Dendritic cell treated with granulocyte-macrophage colony-stimulating factor and Interleukin-4, amounts not matched to agents 40 ng/mL and 50 ng/mL, for 4 days (primary cell): ENCODE measurements at regions not wholly inside any gene's neighbourhood (a gene's known extent, or its start where the extent isn't known, plus 50 kb on each side); places are given as distances from the start of the nearest gene placed in this dataset.
A peak's percentile ranks its signal among the peaks of the same experiment; 100 is the strongest.
"Not testable (repeated sequence)": the region's sequence is repeated elsewhere in the genome, so short reads cannot be mapped to it uniquely, and the experiment has no call there.

ENCODE experiments used
- H3K27ac Mint-ChIP-seq: one replicate; pipeline ENCODE4 v1.8.0; 2022; ENCODE audit warnings: mild to moderate bottlenecking, mixed read lengths
- H3K27me3 Mint-ChIP-seq: one replicate; pipeline ENCODE4 v1.8.0; 2022; ENCODE audit warnings: mild to moderate bottlenecking, mixed read lengths
- H3K36me3 Mint-ChIP-seq: one replicate; pipeline ENCODE4 v1.8.0; 2022; ENCODE audit warnings: low read depth, mixed read lengths
- H3K4me1 Mint-ChIP-seq: one replicate; pipeline ENCODE4 v1.8.0; 2022; ENCODE audit warnings: low read depth, mixed read lengths
- H3K4me3 Mint-ChIP-seq: one replicate; pipeline ENCODE4 v1.8.0; 2022; ENCODE audit warnings: mild to moderate bottlenecking, moderate library complexity, mixed read lengths
- H3K9me3 Mint-ChIP-seq: one replicate; pipeline ENCODE4 v1.8.0; 2022; ENCODE audit warnings: mixed read lengths
- intact Hi-C: fragments of 100-400 bp; cut with micrococcal nuclease; formaldehyde crosslinking; loops from one replicate; pipeline ENCODE4 v1.15.0; 2022

- Mint-ChIP-seq H3K4me3 (no peak overlapping the region), H3K4me1 (peaks cover 21% of the 10 kb centered on the region), H3K36me3 (no peaks in the 10 kb centered on the region), H3K9me3 (no peaks in the 10 kb centered on the region), H3K27ac (peak overlapping the region; percentile 79), H3K27me3 (no peaks in the 10 kb centered on the region)
- intact Hi-C loops, result loop anchor here (1.0 to 10.0 kb wide), 4 partner anchors 126 to 467 kb away; no protein-coding TSS in a partner anchor
Measured at GRCh38 chr6:134640975-134641429, 308.9 kb downstream of the ALDH8A1 start.

DNA sequence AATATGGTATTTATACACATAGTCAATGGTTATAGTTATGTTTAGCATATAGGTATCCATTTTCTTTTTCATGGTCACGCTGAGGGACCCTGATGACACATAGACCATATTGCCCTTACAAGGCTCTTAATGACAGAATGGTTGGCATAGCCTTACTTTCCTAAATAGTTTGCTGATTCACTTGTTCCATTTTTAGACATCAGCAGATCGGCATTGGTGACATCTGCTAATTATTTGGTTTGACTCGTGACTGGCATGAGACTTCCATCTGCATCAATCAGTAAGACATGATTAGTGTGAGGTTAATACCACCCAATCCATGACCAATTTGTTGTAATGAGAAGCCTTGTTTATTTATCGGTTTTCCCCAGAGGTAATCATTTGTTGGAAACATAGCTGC, 309.7 kb downstream of the ALDH8A1 start:
- Mint-ChIP-seq H3K27me3 (no peaks in the 10 kb centered on the region), H3K27ac (peak overlapping the region; percentile 79), H3K4me1 (peaks cover 21% of the 10 kb centered on the region), H3K36me3 (no peaks in the 10 kb centered on the region), H3K4me3 (no peak overlapping the region), H3K9me3 (no peaks in the 10 kb centered on the region)
- intact Hi-C loops, result loop anchor here (2.0 to 10.0 kb wide), 3 partner anchors 125 to 203 kb away; no protein-coding TSS in a partner anchor

DNA sequence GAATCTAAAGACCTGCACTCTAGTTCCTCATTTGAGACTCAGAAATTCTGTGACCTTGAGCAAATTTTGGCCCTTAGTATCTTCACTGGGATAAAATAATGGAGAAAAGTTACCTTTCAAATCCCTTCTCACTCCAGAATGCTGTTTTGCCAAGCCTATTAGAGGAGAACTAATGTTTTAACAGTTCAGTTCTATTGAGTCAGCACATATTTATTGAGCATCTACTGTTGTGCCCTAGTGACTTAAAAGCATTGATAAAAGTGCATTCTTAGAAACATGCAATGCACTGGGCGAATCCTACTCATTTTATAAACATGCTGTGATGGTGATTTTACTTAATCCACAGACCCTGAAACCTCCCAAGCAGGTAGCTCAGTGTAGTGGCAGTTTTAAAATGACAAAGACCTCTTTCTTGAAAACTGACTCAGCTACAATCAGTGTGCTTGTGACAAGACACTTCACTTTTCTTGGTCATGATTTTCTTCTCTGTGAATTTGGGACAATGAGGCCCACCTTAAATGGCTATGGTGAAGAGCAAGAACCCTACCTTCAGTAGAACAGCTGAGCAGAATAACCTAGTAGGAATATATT, 312.0 kb downstream of the ALDH8A1 start:
- Mint-ChIP-seq H3K27ac (no peak overlapping the region), H3K4me1 (peaks cover 29% of the 10 kb centered on the region), H3K9me3 (no peaks in the 10 kb centered on the region), H3K4me3 (no peak overlapping the region), H3K27me3 (peaks cover under 1% of the 10 kb centered on the region), H3K36me3 (no peaks in the 10 kb centered on the region)
- intact Hi-C loops, result loop anchor here (10.0 kb wide), 1 partner anchor 263 kb away; no protein-coding TSS in a partner anchor

GRCh38 chr6:134637282-134637681, 312.6 kb downstream of the ALDH8A1 start:
- no peaks in the 10 kb centered on the region for H3K36me3 Mint-ChIP-seq
- H3K9me3 Mint-ChIP-seq, result no peaks in the 10 kb centered on the region
- no peak overlapping the region for H3K27ac Mint-ChIP-seq
- no peak overlapping the region for H3K4me3 Mint-ChIP-seq
- peaks cover 2% of the 10 kb centered on the region for H3K27me3 Mint-ChIP-seq
- intact Hi-C loops, result loop anchor here (10.0 kb wide), 1 partner anchor 262 kb away; no protein-coding TSS in a partner anchor
- H3K4me1 Mint-ChIP-seq, result peaks cover 35% of the 10 kb centered on the region

DNA sequence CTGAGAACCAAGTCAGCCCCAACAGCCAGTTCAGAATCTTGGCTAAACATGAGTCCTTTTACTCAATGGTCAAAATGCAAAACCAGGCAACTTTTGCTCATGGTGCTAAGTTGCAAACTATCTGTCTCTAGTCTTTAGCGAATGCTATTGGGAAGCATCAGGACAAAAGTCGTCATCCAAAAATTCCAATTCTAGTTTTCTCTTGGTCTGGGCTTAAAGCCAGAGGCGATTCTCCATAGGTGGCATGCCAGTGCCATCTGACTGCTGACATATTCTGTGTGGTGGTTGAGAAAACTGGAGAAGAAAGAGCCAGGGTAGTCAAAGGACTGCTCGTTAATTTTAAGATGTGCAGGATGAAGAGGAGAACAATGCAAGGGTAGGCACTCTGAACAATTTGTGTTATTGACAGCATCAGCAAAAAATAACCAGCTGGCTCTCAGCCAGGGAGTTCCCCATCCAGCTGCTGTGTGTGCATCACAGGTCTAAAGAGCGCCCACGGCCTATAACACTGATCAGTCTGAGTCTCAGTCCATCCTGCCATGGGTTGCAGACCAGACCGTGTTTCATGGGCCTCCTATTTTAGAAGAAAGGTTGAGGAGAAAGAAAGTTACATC, 313.6 kb downstream of the ALDH8A1 start:
- H3K4me1 Mint-ChIP-seq, result peaks cover 41% of the 10 kb centered on the region
- H3K4me3 Mint-ChIP-seq, result no peak overlapping the region
- intact Hi-C loops, result loop anchor here (10.0 kb wide), 1 partner anchor 261 kb away; no protein-coding TSS in a partner anchor
- H3K27ac Mint-ChIP-seq, result no peak overlapping the region
- H3K27me3 Mint-ChIP-seq, result peaks cover 3% of the 10 kb centered on the region
- no peaks in the 10 kb centered on the region for H3K9me3 Mint-ChIP-seq
- H3K36me3 Mint-ChIP-seq, result no peaks in the 10 kb centered on the region

- Mint-ChIP-seq H3K9me3 (no peaks in the 10 kb centered on the region), H3K4me1 (peaks cover 41% of the 10 kb centered on the region), H3K4me3 (no peak overlapping the region), H3K27me3 (peaks cover 3% of the 10 kb centered on the region), H3K27ac (no peak overlapping the region), H3K36me3 (no peaks in the 10 kb centered on the region)
- intact Hi-C loops, result loop anchor here (10.0 kb wide), 1 partner anchor 260 kb away; no protein-coding TSS in a partner anchor
Measured at GRCh38 chr6:134634966-134635365, 314.9 kb downstream of the ALDH8A1 start.

GRCh38 chr6:134634466-134634865, 315.4 kb downstream of the ALDH8A1 start:
- peaks cover 41% of the 10 kb centered on the region for H3K4me1 Mint-ChIP-seq
- H3K27me3 Mint-ChIP-seq, result peaks cover 3% of the 10 kb centered on the region
- H3K27ac Mint-ChIP-seq, result no peak overlapping the region
- H3K36me3 Mint-ChIP-seq, result no peaks in the 10 kb centered on the region
- H3K9me3 Mint-ChIP-seq, result no peaks in the 10 kb centered on the region
- intact Hi-C loops, result loop anchor here (10.0 kb wide), 1 partner anchor 260 kb away; no protein-coding TSS in a partner anchor
- no peak overlapping the region for H3K4me3 Mint-ChIP-seq

GRCh38 chr6:134632982-134633940, 315.3 kb upstream of the SGK1 start:
- peaks cover 41% of the 10 kb centered on the region for H3K4me1 Mint-ChIP-seq
- not testable (repeated sequence) for H3K9me3 Mint-ChIP-seq
- intact Hi-C loops, result loop anchor here (10.0 kb wide), 1 partner anchor 258 kb away; no protein-coding TSS in a partner anchor

DNA sequence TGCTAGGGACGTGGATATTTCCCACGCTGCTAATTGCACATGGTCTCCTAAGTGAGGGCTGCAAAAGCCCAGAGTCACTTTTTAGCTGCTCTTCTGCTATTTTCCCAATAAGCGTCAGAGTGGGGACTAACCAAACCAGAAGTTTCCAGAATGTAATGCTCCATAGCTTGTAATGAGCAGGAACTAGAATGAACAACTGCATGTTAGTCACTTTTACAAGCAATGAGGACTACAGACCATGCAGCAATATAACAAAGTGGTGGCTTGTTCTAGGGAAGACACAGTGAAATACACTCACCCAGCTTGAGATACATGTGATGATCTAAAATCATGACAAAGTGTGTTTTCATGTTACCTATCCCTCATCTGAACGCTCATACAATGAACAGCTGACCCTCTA, 314.1 kb upstream of the SGK1 start:
- Mint-ChIP-seq H3K27ac (no peak overlapping the region), H3K36me3 (no peaks in the 10 kb centered on the region), H3K27me3 (peaks cover 3% of the 10 kb centered on the region), H3K4me3 (no peak overlapping the region), H3K4me1 (peaks cover 41% of the 10 kb centered on the region), H3K9me3 (no peaks in the 10 kb centered on the region)
- intact Hi-C loops, result loop anchor here (10.0 kb wide), 1 partner anchor 257 kb away; no protein-coding TSS in a partner anchor

More at GRCh38 chr6:134632982-134633940, 315.3 kb upstream of the SGK1 start:
- not testable (repeated sequence) for H3K36me3 Mint-ChIP-seq, H3K27me3 Mint-ChIP-seq
- peak overlapping the region; percentile 49 for H3K4me3 Mint-ChIP-seq
- peak overlapping the region; percentile 52 for H3K27ac Mint-ChIP-seq

GRCh38 chr6:134631398-134631924, 313.5 kb upstream of the SGK1 start:
- Mint-ChIP-seq H3K4me1 (peaks cover 39% of the 10 kb centered on the region), H3K27ac (peak overlapping the region; percentile 1), H3K27me3 (peaks cover 3% of the 10 kb centered on the region), H3K36me3 (no peaks in the 10 kb centered on the region), H3K9me3 (no peaks in the 10 kb centered on the region), H3K4me3 (no peak overlapping the region)
- intact Hi-C loops, result loop anchor here (10.0 kb wide), 1 partner anchor 257 kb away; no protein-coding TSS in a partner anchor

GRCh38 chr6:134630508-134631121, 312.7 kb upstream of the SGK1 start:
- Mint-ChIP-seq H3K36me3 (no peaks in the 10 kb centered on the region), H3K9me3 (no peaks in the 10 kb centered on the region), H3K27ac (peak overlapping the region; percentile 1), H3K4me3 (no peak overlapping the region), H3K27me3 (peaks cover 3% of the 10 kb centered on the region), H3K4me1 (peaks cover 35% of the 10 kb centered on the region)
- intact Hi-C loops, result loop anchor here (10.0 kb wide), 1 partner anchor 256 kb away; no protein-coding TSS in a partner anchor

DNA sequence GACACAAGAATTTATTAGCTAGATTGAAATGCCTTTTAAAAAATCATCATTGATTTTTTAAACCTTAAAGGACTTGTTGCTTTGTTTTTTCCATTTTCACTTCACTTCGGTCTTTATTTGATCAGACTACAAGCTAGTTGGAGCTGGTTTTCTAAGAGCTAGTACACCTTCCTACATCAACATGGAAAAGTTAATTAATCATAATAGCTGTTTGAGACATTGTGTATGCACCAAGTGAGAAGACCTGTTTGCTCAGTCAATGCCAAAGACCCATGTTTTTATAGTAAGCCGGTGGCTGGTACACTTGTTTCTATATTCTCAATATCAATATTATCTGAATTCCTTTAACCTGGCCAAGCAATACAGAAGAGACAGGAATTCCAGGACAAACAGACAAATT, 310.2 kb upstream of the SGK1 start:
- intact Hi-C loops, result no loop called here
- no peak overlapping the region for H3K4me3 Mint-ChIP-seq
- H3K9me3 Mint-ChIP-seq, result no peaks in the 10 kb centered on the region
- H3K4me1 Mint-ChIP-seq, result peaks cover 37% of the 10 kb centered on the region
- H3K36me3 Mint-ChIP-seq, result no peaks in the 10 kb centered on the region
- peaks cover 6% of the 10 kb centered on the region for H3K27me3 Mint-ChIP-seq
- H3K27ac Mint-ChIP-seq, result no peak overlapping the region

DNA sequence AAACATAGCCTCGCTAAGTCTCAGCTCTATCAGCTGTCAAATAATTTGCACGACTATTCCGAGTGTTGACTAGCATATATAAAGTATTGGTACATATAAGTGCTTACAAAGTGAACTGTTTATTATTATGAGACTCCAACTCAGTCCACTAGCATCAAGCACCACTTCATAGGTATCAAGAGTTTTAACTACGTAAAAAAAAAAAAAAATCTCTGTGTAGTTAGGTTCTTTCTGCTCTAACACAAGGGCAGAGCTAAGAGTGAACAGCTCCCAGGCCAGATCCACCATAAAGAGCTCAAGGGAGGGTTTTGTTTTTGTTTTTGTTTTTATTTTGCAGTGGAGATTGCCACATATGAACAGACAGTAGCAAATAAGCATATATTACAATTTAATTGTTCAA, 309.8 kb upstream of the SGK1 start:
- Mint-ChIP-seq H3K27me3 (peaks cover 5% of the 10 kb centered on the region), H3K27ac (no peak overlapping the region), H3K36me3 (no peaks in the 10 kb centered on the region), H3K4me3 (no peak overlapping the region), H3K9me3 (no peaks in the 10 kb centered on the region), H3K4me1 (peaks cover 35% of the 10 kb centered on the region)
- intact Hi-C loops, result no loop called here
